ENCODE measurements at regions not wholly inside any gene's neighbourhood (a gene's known extent, or its start where the extent isn't known, plus 50 kb on each side); places are given as distances from the start of the nearest gene placed in this dataset.
"Not testable (repeated sequence)": the region's sequence is repeated elsewhere in the genome, so short reads cannot be mapped to it uniquely, and the experiment has no call there.

DNA sequence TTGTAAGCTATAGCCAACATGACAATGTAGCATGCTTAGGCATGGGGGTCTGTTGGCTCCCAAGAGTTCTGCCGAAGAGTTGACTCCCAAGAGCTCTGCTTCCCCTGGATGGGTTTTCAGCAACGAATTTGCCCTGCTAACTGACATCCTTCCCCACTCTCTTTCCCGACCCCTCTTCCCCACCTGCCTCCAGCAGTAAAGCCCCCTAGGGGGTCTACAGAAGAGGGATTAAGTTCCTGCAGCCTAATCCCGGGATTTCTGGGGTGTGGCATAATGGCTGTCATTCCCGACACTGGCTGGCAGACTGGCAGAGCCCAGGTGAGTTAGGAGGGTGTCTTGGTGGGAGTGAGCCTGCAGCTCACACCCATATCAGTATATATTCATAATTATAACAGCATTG, 121.0 kb upstream of the ZNF184 start:
- Mint-ChIP-seq H3K9me3 (peaks cover 0 to 10% (median 5%) of the 10 kb centered on the region in 5 donors), H3K27ac (peak overlapping the region in 2 of 8 donors; percentile 34 to 77), H3K4me1 (no peaks in the 10 kb centered on the region), H3K27me3 (peaks cover 32 to 38% of the 10 kb centered on the region in 2 donors), H3K4me3 (no peak overlapping the region), H3K36me3 (peaks cover 0 to 4% (median 0%) of the 10 kb centered on the region in 3 donors)
- no peak for DNase-seq
- CTCF ChIA-PET, result interaction anchor here (1.8 kb wide), 1 partner anchor 75 kb away, joined by 5 read pairs; no protein-coding TSS in a partner anchor
- Histone ChIP-seq H3K27ac (ENCODE audit: low read depth, low read length) (no peak overlapping the region), H3K4me1 (ENCODE audit: insufficient read depth, low read length) (peaks cover 9% of the 10 kb centered on the region), H3K4me3 (ENCODE audit: low read length) (no peak overlapping the region), H3K36me3 (ENCODE audit: insufficient read depth, low read length) (no peaks in the 10 kb centered on the region), H3K27me3 (ENCODE audit: insufficient read depth, low read length, poor library complexity, severe bottlenecking) (peaks cover 35% of the 10 kb centered on the region), H3K9me3 (ENCODE audit: low read length) (no peaks in the 10 kb centered on the region)
- POLR2A ChIA-PET, result no interaction called here

GRCh38 chr6:27593200-27593818, 120.4 kb upstream of the ZNF184 start:
- H3K27ac Mint-ChIP-seq, result peak overlapping the region in 2 of 8 donors; percentile 6 to 34
- ChIA-PET POLR2A (no interaction called here), CTCF (interaction anchor here (1.8 kb wide), 1 partner anchor 75 kb away, joined by 5 read pairs; no protein-coding TSS in a partner anchor)
- no peaks in the 10 kb centered on the region for H3K36me3 ChIP-seq (ENCODE audit: insufficient read depth, low read length)
- no peak for DNase-seq
- H3K9me3 Mint-ChIP-seq, result peaks cover 0 to 10% (median 5%) of the 10 kb centered on the region in 5 donors
- no peaks in the 10 kb centered on the region for H3K9me3 ChIP-seq (ENCODE audit: low read length)
- H3K36me3 Mint-ChIP-seq, result peaks cover 0 to 4% (median 0%) of the 10 kb centered on the region in 3 donors
- no peak overlapping the region for H3K27ac ChIP-seq (ENCODE audit: low read depth, low read length)
- peaks cover 9% of the 10 kb centered on the region for H3K4me1 ChIP-seq (ENCODE audit: insufficient read depth, low read length)
- H3K4me1 Mint-ChIP-seq, result no peaks in the 10 kb centered on the region
- no peak overlapping the region for H3K4me3 Mint-ChIP-seq
- H3K27me3 ChIP-seq (ENCODE audit: insufficient read depth, low read length, poor library complexity, severe bottlenecking), result peaks cover 35% of the 10 kb centered on the region
- no peak overlapping the region for H3K4me3 ChIP-seq (ENCODE audit: low read length)
- H3K27me3 Mint-ChIP-seq, result peaks cover 27 to 37% of the 10 kb centered on the region in 2 donors

DNA sequence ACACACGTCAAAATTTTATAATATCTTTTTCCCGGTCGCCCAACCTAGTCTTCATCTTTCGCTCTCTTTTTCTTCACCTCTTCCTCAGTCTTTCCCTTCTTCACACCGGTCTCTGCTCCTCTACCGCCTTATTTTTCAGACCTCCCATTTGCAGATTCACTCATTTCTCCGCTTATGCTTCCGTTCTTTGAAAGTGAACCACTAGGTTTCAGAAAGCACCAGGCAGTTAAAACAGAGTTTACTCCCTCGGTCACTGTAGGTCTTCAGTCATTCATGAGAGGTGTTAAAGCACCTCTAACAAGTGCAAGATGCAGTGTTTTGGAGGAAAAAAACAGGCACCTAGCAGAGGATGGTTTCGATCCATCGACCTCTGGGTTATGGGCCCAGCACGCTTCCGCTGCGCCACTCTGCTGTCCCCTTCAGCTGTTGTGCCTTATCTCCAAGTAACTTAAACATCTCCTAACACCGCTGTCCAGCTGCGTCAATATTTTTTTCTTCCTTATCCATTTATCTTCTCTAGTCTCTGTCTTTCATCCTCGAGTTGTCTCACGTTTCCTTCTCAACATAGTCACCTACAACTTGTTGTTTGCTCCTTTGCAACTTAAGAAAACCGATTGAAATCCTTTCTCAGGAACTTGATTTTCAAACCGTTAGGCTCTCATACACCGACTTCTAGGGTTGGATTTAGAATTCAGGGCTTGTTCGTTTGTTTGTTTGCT, 119.7 kb upstream of the ZNF184 start:
- Mint-ChIP-seq H3K9me3 (peaks cover 0 to 10% (median 5%) of the 10 kb centered on the region in 5 donors), H3K4me3 (no peak overlapping the region), H3K36me3 (peaks cover 0 to 4% (median 0%) of the 10 kb centered on the region in 3 donors), H3K27me3 (peaks cover 24 to 39% of the 10 kb centered on the region in 2 donors), H3K4me1 (no peaks in the 10 kb centered on the region), H3K27ac (no peak overlapping the region)
- Histone ChIP-seq H3K36me3 (ENCODE audit: insufficient read depth, low read length) (no peaks in the 10 kb centered on the region), H3K27me3 (ENCODE audit: insufficient read depth, low read length, poor library complexity, severe bottlenecking) (peaks cover 35% of the 10 kb centered on the region), H3K4me1 (ENCODE audit: insufficient read depth, low read length) (peaks cover 9% of the 10 kb centered on the region), H3K27ac (ENCODE audit: low read depth, low read length) (peak overlapping the region; percentile 9), H3K4me3 (ENCODE audit: low read length) (no peak overlapping the region), H3K9me3 (ENCODE audit: low read length) (no peaks in the 10 kb centered on the region)
- peak in 3 of 5 donors; percentile 4 to 21 (median 19) for DNase-seq
- CTCF ChIA-PET, result no interaction called here
- POLR2A ChIA-PET, result no interaction called here

- Histone ChIP-seq H3K27ac (ENCODE audit: low read depth, low read length) (peak overlapping the region; percentile 35), H3K9me3 (ENCODE audit: low read length) (no peaks in the 10 kb centered on the region), H3K27me3 (ENCODE audit: insufficient read depth, low read length, poor library complexity, severe bottlenecking) (peaks cover 35% of the 10 kb centered on the region), H3K36me3 (ENCODE audit: insufficient read depth, low read length) (no peaks in the 10 kb centered on the region), H3K4me1 (ENCODE audit: insufficient read depth, low read length) (peaks cover 9% of the 10 kb centered on the region), H3K4me3 (ENCODE audit: low read length) (no peak overlapping the region)
- H3K4me3 Mint-ChIP-seq, result no peak overlapping the region
- POLR2A ChIA-PET, result no interaction called here
- no peak overlapping the region for H3K27ac Mint-ChIP-seq
- CTCF ChIA-PET, result no interaction called here
- H3K4me1 Mint-ChIP-seq, result no peaks in the 10 kb centered on the region
- H3K36me3 Mint-ChIP-seq, result peaks cover 0 to 4% (median 0%) of the 10 kb centered on the region in 3 donors
- DNase-seq, result no peak
- peaks cover 24 to 40% of the 10 kb centered on the region in 2 donors for H3K27me3 Mint-ChIP-seq
- H3K9me3 Mint-ChIP-seq, result peaks cover 0 to 10% (median 5%) of the 10 kb centered on the region in 5 donors
Measured at GRCh38 chr6:27591699-27592480, 119.0 kb upstream of the ZNF184 start.

DNA sequence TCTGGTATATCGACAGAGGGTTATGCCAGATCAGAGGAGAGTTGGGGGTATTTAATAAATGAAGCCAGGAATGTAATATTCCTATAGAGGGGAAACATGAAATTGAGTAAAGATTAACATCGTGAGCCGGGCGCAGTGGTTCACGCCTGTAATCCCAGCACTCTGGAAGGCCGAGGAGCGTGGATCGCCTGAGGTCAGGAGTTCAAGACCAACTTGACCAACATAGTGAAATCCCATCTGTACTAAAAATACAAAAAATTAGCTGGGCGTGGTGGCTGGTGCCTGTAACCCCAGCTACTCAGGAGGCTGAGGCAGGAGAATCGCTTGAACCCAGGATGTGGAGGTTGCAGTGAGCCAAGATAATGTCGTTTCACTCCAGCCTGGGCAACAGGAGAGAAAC, 112.4 kb upstream of the ZNF184 start:
- H3K9me3 ChIP-seq (ENCODE audit: low read length); H3K27ac ChIP-seq (ENCODE audit: low read depth, low read length); POLR2A ChIA-PET; H3K9me3 Mint-ChIP-seq; H3K36me3 ChIP-seq (ENCODE audit: insufficient read depth, low read length); DNase-seq; CTCF ChIA-PET; H3K36me3 Mint-ChIP-seq; H3K4me3 Mint-ChIP-seq; H3K27ac Mint-ChIP-seq; H3K4me1 ChIP-seq (ENCODE audit: insufficient read depth, low read length); H3K4me1 Mint-ChIP-seq; H3K4me3 ChIP-seq (ENCODE audit: low read length): not testable (repeated sequence)
- peaks cover 59 to 88% of the 10 kb centered on the region in 2 donors for H3K27me3 Mint-ChIP-seq
- peaks cover 25% of the 10 kb centered on the region for H3K27me3 ChIP-seq (ENCODE audit: insufficient read depth, low read length, poor library complexity, severe bottlenecking)

DNA sequence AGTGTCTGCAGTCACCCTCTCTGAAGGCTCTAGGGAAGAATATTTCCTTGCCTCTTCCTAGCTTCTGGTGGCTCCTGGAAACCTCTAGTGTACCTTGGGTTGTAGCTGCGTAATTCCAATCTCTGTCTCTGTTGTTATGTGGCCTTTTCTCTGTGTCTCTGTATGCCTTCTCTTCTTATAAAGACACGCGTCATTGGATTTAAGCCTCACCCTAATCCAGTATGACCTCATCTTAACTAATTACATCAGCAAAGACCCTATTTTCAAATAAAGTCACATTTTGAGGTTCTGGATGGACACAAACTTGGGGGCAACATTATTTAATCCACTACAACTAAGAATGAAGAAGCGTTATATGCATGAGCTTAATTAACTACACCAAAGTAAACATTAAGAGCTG, 111.4 kb upstream of the ZNF184 start:
- no peak overlapping the region for H3K4me3 Mint-ChIP-seq
- peaks cover 63 to 91% of the 10 kb centered on the region in 2 donors for H3K27me3 Mint-ChIP-seq
- Histone ChIP-seq H3K4me1 (ENCODE audit: insufficient read depth, low read length) (no peaks in the 10 kb centered on the region), H3K4me3 (ENCODE audit: low read length) (no peak overlapping the region), H3K27me3 (ENCODE audit: insufficient read depth, low read length, poor library complexity, severe bottlenecking) (peaks cover 25% of the 10 kb centered on the region), H3K36me3 (ENCODE audit: insufficient read depth, low read length) (no peaks in the 10 kb centered on the region), H3K27ac (ENCODE audit: low read depth, low read length) (no peak overlapping the region), H3K9me3 (ENCODE audit: low read length) (no peaks in the 10 kb centered on the region)
- no peak overlapping the region for H3K27ac Mint-ChIP-seq
- ChIA-PET POLR2A (no interaction called here), CTCF (no interaction called here)
- DNase-seq, result no peak
- H3K9me3 Mint-ChIP-seq, result peaks cover 3 to 9% (median 6%) of the 10 kb centered on the region in 5 donors
- no peaks in the 10 kb centered on the region for H3K36me3 Mint-ChIP-seq
- peaks cover 0 to 7% (median 0%) of the 10 kb centered on the region in 3 donors for H3K4me1 Mint-ChIP-seq

- H3K27me3 ChIP-seq (ENCODE audit: insufficient read depth, low read length, poor library complexity, severe bottlenecking), result peaks cover 25% of the 10 kb centered on the region
- H3K27me3 Mint-ChIP-seq, result peaks cover 64 to 91% of the 10 kb centered on the region in 2 donors
- H3K9me3 ChIP-seq (ENCODE audit: low read length), result no peaks in the 10 kb centered on the region
- peaks cover 3 to 9% (median 6%) of the 10 kb centered on the region in 5 donors for H3K9me3 Mint-ChIP-seq
- no peak overlapping the region for H3K27ac ChIP-seq (ENCODE audit: low read depth, low read length)
- no peaks in the 10 kb centered on the region for H3K4me1 ChIP-seq (ENCODE audit: insufficient read depth, low read length)
- H3K4me1 Mint-ChIP-seq, result peaks cover 0 to 7% (median 0%) of the 10 kb centered on the region in 3 donors
- H3K36me3 ChIP-seq (ENCODE audit: insufficient read depth, low read length), result no peaks in the 10 kb centered on the region
- H3K4me3 ChIP-seq (ENCODE audit: low read length), result no peak overlapping the region
- CTCF ChIA-PET, result no interaction called here
- no peak for DNase-seq
- peak overlapping the region in 1 of 7 donors; percentile 13 for H3K4me3 Mint-ChIP-seq
- H3K27ac Mint-ChIP-seq, result no peak overlapping the region
- POLR2A ChIA-PET, result no interaction called here
- H3K36me3 Mint-ChIP-seq, result no peaks in the 10 kb centered on the region
Measured at GRCh38 chr6:27582928-27583725, 110.2 kb upstream of the ZNF184 start.
